Left kidney (tissue), 1 donor: ENCODE measurements at regions not wholly inside any gene's neighbourhood (a gene's known extent, or its start where the extent isn't known, plus 50 kb on each side); places are given as distances from the start of the nearest gene placed in this dataset.
"Not testable (repeated sequence)": the region's sequence is repeated elsewhere in the genome, so short reads cannot be mapped to it uniquely, and the experiment has no call there.

ENCODE experiments used
- DNase-seq: peaks from one replicate; pipeline ENCODE4 v3.0.0-alpha.2; 2013

GRCh38 chr4:53959343-53960120, 104.9 kb downstream of the CHIC2 start:
- DNase-seq, result no peak

GRCh38 chr4:53956454-53956853, 108.0 kb downstream of the CHIC2 start:
- no peak for DNase-seq

- DNase-seq, result no peak
Measured at GRCh38 chr4:53956053-53956452, 108.4 kb downstream of the CHIC2 start.

GRCh38 chr4:53951414-53951813, 113.0 kb downstream of the CHIC2 start:
- DNase-seq, result no peak

GRCh38 chr4:53943345-53944085, 120.9 kb downstream of the CHIC2 start:
- no peak for DNase-seq

- no peak for DNase-seq
Measured at GRCh38 chr4:53942712-53943111, 121.7 kb downstream of the CHIC2 start.

GRCh38 chr4:53941331-53941730, 123.1 kb downstream of the CHIC2 start:
- no peak for DNase-seq

- DNase-seq, result not testable (repeated sequence)
Measured at GRCh38 chr4:53939892-53940291, 124.5 kb downstream of the CHIC2 start.

- DNase-seq, result no peak
Measured at GRCh38 chr4:53937918-53938317, 126.5 kb downstream of the CHIC2 start.

- DNase-seq, result no peak
Measured at GRCh38 chr4:53937327-53937726, 127.1 kb downstream of the CHIC2 start.

- DNase-seq, result no peak
Measured at GRCh38 chr4:53935780-53936179, 128.6 kb downstream of the CHIC2 start.

GRCh38 chr4:53932796-53933610, 131.4 kb downstream of the CHIC2 start:
- no peak for DNase-seq

GRCh38 chr4:53931461-53931961, 132.9 kb downstream of the CHIC2 start:
- DNase-seq, result no peak

GRCh38 chr4:53929955-53930798, 134.2 kb downstream of the CHIC2 start:
- DNase-seq, result peak; percentile 86

GRCh38 chr4:53929311-53929710, 135.1 kb downstream of the CHIC2 start:
- DNase-seq, result no peak

- no peak for DNase-seq
Measured at GRCh38 chr4:53928825-53929224, 135.6 kb downstream of the CHIC2 start.

- DNase-seq, result no peak
Measured at GRCh38 chr4:53925050-53925605, 139.3 kb downstream of the CHIC2 start.

- no peak for DNase-seq
Measured at GRCh38 chr4:53924333-53925049, 139.9 kb downstream of the CHIC2 start.

GRCh38 chr4:53923921-53924320, 140.5 kb downstream of the CHIC2 start:
- DNase-seq, result no peak

- DNase-seq, result no peak
Measured at GRCh38 chr4:53921856-53922255, 142.5 kb downstream of the CHIC2 start.

- no peak for DNase-seq
Measured at GRCh38 chr4:53920883-53921282, 143.5 kb downstream of the CHIC2 start.
